ENCODE measurements at regions not wholly inside any gene's neighbourhood (a gene's known extent, or its start where the extent isn't known, plus 50 kb on each side); places are given as distances from the start of the nearest gene placed in this dataset.
"Not testable (repeated sequence)": the region's sequence is repeated elsewhere in the genome, so short reads cannot be mapped to it uniquely, and the experiment has no call there.

DNA sequence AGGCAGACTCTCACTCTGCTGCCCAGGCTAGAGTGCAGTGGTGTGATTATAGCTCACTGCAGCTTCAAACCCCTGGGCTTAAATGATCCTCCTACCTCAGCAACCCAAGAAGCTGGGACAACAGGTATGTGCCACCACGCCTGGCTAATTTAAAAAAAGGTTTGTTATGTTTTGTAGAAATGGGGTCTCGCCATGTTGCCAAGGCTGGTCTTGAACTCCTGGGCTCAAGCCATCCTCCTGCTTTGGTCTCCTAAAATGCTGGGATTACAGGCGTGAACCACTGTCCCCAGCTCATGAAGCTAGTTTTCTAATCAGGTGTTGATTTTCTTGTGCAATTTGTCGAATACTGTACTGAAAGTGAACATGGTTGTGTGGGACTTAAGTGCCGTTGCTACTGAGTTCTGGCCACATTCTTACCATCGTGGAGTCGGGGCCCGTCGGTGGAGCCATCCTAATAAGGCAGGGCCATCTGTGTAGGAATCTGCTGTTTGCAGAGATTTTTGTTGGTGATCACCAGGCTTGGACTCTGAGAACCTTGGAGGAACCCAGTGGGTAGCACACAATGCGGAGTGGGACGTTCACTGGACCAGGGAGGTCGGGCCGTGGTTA lies 193.2 kb downstream of the GOLGA6L6 start:
- in situ Hi-C loops (cut with MboI; ENCODE audit: low sequenced_read_pairs), result no loop called here

- in situ Hi-C loops (cut with MboI; ENCODE audit: low sequenced_read_pairs), result no loop called here
Measured at GRCh38 chr15:20346082-20346805, 195.4 kb downstream of the GOLGA6L6 start.

DNA sequence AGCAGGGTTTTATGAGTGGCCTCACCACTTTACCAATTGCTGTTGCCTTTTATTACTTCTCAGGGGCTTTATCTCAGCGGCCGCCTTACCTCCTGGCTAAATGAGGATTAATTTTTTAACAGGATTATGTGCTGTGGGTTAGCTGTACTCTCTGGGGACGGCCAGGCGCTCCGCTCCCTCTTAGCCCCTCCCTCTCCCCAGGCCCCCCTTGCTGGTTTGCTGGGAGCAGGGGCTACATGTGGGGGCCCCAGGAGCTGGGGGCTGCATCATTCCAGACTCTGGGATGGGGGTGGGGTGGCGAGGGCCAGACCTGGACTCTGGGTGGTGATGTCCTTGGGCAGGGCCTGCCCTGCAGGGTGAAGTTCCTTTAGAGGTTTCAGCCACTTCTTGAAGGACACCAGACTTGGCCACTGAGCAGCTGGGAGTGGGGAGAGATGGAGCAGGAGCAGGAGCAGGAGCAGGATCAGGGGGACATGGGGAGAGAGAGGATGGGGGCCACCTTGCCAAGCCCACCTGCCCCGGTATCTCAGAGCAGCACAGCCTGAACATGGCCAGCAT lies 196.1 kb downstream of the GOLGA6L6 start:
- in situ Hi-C loops (cut with MboI; ENCODE audit: low sequenced_read_pairs), result no loop called here

DNA sequence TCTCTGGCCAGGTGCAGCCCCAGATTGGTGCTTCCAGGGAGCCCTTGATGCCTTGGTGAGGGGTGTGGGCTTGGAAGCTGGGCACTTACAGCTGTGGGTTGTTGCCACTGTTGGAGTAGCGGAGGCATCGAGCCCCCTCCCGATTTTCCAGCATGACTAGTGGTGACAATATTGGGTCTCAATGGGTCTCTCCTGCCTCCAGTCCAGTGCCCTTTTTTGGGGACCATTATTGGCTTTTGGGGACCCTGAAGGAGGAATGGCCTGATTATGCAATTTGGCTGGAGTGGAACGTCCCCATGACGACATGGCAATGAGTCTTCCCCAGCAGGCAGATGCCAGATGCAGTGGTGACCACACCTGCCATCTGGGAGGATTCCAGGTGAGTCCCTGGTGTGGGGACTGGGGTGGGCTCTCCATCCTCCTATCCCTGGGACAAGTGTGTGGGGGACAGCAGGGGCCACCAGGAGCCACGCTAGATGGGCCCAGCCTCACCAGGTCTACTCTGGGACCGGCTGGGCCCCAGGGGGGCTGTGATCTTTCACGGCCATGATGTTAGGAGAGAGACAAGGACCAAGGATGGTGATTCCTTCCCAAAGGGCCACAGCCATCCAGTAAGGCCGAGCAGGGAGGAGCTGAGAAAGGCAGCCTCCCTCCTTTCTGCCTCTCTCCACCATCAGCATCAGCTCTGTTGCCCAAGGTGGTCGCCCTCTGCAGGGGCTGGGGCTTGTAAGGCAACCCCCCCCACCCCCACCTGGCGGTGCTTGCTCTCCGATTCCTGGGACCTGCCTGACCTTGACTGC lies 196.8 kb downstream of the GOLGA6L6 start:
- in situ Hi-C loops (cut with MboI; ENCODE audit: low sequenced_read_pairs), result no loop called here

DNA sequence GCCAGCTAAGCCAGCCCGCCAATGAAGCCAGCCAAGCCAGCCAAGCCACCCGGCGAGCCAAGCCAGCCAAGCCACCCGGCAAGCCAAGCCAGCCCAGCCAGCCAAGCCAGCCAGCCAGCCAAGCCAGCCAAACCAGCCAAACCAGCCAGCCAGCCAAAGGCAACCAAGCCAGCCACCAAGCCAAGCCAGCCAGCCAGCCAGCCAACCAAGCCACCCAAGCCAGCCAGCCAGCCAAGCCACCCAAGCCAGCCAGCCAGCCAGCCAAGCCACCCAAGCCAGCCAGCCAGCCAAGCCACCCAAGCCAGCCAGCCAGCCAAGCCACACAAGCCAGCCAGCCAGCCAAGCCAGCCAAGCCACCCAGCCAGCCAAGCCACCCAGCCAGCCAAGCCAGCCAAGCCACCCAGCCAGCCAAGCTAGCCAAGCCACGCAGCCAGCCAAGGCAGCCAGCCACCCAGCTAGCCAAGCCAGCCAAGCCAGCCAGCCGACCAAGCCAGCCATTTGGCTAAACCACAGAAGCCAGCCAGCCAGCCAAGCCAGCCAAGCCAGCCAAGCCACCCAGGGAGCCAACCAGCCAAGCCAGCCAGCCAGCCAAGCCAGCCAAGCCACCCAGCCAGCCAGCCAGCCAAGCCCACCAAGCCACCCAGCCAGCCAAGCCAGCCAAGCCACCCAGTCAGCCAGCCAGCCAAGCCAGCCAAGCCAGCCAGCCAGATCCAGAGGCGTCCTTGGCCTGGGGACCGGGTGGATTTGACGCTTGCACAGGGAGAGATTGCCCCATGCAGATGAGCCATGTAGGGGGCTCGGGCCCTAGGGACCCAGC lies 198.0 kb downstream of the GOLGA6L6 start:
- in situ Hi-C loops (cut with MboI; ENCODE audit: low sequenced_read_pairs), result not testable (repeated sequence)

DNA sequence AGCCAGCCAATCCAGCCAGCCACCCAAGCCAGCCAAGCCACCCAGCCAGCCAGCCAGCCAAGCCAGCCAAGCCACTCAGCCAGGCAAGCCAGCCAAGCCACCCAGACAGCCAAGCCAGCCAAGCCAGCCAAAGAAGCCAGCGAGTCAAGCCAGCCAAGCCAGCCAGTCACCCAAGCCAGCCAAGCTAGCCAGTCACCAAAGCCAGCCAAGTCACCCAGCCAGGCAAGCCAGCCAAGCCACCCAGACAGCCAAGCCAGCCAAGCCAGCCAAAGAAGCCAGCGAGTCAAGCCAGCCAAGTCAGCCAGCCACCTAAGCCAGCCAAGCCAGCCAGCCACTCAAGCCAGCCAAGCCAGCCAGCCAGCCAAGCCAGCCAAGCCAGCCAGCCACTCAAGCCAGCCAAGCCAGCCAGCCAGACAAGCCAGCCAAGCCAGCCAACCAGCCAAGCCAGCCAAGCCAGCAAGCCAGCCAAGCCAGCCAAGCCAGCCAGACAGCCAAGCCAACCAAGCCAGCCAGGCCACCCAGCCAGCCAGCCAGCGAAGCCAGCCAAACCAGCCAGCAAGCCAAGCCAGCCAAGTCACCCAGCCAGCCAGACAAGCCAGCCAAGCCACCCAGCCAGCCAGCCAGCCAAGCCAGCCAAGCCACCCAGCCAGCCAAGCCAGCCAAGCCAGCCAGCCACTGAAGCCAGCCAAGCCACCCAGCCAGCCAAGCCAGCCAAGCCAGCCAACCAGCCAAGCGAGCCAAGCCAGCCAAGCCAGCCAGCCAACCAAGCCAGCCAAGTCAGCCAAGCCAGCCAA lies 198.8 kb downstream of the GOLGA6L6 start:
- in situ Hi-C loops (cut with MboI; ENCODE audit: low sequenced_read_pairs), result not testable (repeated sequence)

DNA sequence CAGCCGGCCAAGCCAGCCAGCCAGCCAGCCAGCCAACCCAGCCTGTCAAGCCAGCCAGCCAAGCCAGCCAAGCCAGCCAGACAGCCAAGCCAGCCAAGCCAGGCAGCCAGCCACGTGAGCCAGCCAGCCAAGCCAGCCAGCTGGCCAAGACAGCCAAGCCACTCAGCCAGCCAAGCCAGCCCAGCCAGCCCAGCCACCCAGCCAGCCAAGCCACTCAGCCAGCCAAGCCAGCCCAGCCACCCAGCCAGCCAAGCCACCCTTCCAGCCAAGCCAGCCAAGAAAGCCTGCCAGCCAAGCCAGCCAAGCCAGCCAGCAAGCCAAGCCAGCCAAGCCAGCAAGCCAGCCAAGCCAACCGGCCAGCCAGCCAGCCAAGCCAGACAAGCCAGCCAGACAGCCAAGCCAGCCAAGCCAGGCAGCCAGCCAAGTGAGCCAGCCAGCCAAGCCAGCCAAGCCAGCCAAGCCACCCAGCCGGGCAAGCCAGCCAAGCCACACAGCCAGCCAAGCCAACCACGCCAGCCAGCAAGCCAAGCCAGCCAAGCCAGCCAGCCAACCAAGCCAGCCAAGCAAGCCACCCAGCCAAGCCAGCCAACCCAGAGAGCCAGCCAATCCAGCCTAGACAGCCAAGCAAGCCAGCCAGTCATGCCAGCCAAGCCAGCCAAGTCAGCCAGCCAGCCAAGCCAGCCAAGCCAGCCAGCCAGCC lies 199.5 kb downstream of the GOLGA6L6 start:
- in situ Hi-C loops (cut with MboI; ENCODE audit: low sequenced_read_pairs), result no loop called here

GRCh38 chr15:20340931-20341661 lies 200.5 kb downstream of the GOLGA6L6 start:
- in situ Hi-C loops (cut with MboI; ENCODE audit: low sequenced_read_pairs), result no loop called here

DNA sequence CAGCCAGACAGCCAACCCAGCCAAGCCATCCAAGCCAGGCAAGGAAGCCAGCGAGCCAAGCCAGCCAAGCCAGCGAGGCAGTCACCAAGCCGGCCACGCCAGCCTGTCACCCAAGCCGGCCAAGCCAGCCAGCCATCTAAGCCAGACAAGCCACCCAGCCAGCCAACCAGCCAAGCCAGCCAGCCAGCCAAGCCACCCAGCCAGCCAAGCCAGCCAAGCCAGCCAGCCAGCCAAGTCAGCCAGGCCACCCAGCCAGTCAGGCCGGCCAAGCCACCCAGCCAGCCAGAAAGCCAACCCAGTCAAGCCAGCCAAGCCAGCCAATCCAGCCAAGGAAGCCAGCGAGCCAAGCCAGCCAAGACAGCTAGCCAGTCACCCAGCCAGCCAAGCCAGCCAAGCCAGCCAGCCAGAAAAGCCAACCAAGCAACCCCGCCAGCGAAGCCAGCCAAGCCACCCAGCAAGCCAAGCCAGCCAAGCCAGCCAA lies 201.2 kb downstream of the GOLGA6L6 start:
- in situ Hi-C loops (cut with MboI; ENCODE audit: low sequenced_read_pairs), result no loop called here

DNA sequence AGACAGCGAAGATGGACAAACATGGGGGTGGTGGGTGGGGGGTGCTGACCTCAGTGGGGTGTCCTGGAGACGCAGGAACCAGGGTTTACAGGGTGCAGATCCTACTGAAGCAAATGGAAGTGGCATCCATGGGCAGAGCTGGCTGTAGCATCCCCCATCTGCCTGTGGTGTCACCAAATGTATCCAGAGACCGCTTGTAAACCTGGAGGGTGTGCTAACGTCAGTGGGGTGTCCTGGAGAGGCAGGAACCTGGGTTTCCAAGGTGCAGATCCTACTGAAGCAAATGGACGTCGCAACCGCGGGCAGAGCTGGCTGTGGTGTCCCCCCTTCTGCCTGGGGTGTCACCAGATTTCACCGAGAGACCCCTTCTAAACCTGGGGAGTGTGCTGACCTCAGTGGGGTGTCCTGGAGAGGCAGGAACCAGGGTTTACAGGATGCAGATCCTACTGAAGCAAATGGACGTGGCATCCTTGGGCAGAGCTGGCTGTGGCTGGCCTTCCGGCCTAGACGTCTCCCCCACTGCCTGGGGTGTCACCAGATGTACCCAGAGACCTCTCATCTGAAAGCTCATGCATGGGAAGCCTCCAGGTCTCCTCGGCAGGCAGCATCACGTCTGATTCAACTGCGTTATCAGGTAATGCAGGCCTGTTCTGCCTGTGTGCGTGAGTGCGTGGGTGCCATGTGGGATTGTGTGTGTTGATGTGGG lies 202.4 kb downstream of the GOLGA6L6 start:
- in situ Hi-C loops (cut with MboI; ENCODE audit: low sequenced_read_pairs), result not testable (repeated sequence)

DNA sequence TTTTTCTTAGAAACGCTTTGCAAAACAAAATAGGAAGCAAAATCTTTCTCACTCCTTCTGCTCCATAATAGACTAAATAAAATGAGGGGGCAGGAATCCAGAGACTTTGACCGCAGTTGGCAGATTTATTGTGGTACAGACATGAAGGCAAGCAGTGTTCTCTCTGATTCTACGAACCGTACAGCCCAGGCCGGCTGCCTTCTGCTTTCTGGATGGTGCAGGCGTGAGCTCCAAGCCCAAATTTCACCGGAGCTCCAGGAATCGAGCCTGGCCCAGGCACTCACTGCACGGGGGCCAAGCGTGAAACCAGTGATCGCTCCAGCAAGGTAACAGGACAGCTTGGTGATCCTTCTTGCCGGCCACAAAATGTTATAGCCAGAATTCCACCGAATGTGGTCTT lies 202.9 kb downstream of the GOLGA6L6 start:
- in situ Hi-C loops (cut with MboI; ENCODE audit: low sequenced_read_pairs), result not testable (repeated sequence)

DNA sequence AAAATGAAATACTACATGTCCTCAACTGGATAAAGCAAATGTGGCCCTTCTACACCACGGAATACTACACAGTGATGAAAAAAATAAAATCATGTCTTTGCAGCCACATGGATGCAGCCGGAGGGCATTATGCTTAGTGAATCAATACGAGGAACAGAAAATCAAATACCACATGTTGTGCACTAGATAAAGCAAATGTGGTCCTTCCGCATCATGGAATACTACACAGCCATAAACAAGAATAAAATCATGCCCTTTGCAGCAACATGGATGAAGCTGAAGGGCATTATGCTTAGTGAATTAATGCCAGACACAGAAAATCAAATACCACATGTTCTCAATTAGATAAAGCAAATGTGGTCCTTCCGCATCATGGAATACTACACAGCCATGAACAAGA lies 204.4 kb downstream of the GOLGA6L6 start:
- in situ Hi-C loops (cut with MboI; ENCODE audit: low sequenced_read_pairs), result not testable (repeated sequence)

DNA sequence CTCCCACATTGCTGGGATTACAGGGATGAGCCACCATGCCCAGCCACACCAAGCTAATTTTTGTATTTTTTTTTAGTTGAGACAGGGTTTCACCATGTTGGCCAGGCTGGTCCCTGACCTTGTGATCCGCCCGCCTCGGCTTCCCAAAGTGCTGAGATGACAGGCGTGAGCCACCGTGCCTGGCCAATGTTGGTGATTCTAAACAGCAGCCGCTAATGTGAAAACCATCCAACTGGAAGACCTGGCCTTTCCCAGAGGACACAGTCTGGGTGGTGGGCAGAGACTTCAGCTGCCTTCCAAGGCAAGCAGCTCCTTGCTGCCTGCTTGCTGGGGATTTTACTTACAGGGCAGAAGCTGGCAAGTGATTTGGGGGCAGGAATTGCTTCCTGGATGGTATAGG lies 207.1 kb downstream of the GOLGA6L6 start:
- in situ Hi-C loops (cut with MboI; ENCODE audit: low sequenced_read_pairs), result not testable (repeated sequence)

DNA sequence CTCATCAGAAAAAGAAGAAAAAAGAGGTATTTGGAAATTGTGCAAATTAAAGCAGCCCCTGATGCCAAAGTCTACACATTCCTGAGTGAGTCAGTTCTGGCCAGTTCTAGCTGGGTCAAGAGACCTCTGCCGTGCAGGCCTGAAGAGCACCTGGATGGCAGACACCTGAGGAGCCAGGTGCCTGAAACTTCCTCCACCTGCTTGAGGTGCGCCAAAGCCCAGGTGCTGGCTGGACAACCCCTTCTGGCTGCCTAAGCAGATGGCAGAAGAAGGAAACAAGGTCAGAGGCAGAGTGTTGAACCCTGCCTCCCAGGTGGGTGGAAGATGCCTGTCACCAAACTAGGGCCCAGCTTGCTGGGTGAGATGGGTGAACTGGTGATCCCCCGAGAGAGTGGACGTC lies 215.8 kb downstream of the GOLGA6L6 start:
- in situ Hi-C loops (cut with MboI; ENCODE audit: low sequenced_read_pairs), result not testable (repeated sequence)

DNA sequence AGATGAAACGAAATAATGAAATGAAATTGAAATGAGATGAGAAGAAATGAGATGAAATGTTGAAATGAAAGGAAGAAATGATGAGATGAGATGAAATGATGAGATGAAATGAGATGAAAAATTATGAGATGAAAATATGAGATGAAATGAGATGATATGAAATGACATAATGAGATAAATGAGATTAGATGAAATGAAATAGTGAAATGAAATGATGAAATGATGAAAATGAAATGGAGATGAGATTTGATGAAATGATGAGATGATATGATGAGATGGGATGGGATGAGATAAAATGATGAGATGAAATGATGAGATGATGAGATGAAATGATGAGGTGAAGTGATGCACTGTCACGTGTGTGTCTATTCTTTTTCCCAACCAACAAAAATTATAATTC lies 224.5 kb downstream of the GOLGA6L6 start:
- in situ Hi-C loops (cut with MboI; ENCODE audit: low sequenced_read_pairs), result not testable (repeated sequence)

DNA sequence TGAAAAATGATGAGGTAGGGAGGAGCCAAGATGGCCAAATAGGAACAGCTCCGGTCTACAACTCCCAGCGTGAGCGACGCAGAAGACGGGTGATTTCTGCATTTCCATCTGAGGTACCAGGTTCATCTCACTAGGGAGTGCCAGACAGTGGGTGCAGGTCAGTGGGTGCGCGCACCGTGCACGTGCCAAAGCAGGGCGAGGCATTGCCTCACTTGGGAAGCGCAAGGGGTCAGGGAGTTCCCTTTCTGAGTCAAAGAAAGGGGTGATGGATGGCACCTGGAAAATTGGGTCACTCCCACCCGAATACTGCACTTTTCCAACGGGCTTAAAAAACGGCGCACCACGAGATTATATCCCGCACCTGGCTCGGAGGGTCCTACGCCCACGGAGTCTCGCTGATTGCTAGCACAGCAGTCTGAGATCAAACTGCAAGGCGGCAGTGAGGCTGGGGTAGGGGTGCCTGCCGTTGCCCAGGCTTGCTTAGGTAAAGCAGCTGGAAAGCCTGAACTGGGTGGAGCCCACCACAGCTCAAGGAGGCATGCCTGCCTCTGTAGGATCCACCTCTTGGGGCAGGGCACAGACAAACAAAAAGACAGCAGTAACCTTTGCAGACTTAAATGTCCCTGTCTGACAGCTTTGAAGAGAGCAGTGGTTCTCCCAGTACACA lies 230.5 kb downstream of the GOLGA6L6 start:
- in situ Hi-C loops (cut with MboI; ENCODE audit: low sequenced_read_pairs), result not testable (repeated sequence)

DNA sequence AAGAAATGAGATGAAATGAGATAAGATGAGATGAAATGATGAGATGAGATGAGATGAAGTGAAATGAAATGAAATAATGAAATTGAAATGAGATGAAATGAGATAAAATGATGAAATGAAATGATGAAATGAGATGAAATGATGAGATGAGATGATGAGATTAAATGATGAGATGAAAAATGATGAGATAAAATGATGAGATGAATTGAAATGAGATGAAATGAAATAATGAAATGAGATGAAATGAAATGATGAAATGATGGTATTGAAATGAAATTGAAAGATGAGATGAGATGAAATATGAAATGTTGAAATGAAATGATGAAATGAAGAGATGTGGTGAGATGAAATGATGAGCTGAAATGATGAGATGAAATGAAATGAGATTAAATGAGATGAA lies 231.0 kb downstream of the GOLGA6L6 start:
- in situ Hi-C loops (cut with MboI; ENCODE audit: low sequenced_read_pairs), result no loop called here
